CD14-positive monocyte (primary cell): ENCODE measurements at regions not wholly inside any gene's neighbourhood (a gene's known extent, or its start where the extent isn't known, plus 50 kb on each side); places are given as distances from the start of the nearest gene placed in this dataset.

Source experiments
- DNase-seq, 3 donors: peaks; one replicate each; pipeline ENCODE4 v3.0.0-alpha.2; 2011 to 2022
- H2AFZ ChIP-seq: 2 replicates; pipeline ENCODE4 v1.6.0; 2012; ENCODE audit warnings: mild to moderate bottlenecking, low read depth, low read length, inconsistent platforms; ENCODE audit not compliant: insufficient read depth, poor library complexity, severe bottlenecking
- H3K27ac ChIP-seq, 2 donors: 1 replicate in 1 of 2; 2 replicates in 1 of 2; pipeline ENCODE4 v1.5.1; 2012 to 2013; ENCODE audit warnings: low read length in 2 of 2, control low read depth in 1 of 2, inconsistent platforms in 1 of 2, low read depth in 1 of 2, mild to moderate bottlenecking in 1 of 2
- H3K27me3 ChIP-seq, 2 donors: one replicate each; pipeline versions ENCODE4 v1.6.0 to v1.6.1; 2011 to 2013; ENCODE audit warnings: low read length in 2 of 2; ENCODE audit not compliant: control insufficient read depth in 2 of 2, insufficient read depth in 2 of 2
- H3K36me3 ChIP-seq, 2 donors: replicated peaks in 1 of 2; 1 replicate in 1 of 2; 2 replicates in 1 of 2; pipeline versions ENCODE4 v1.5.1 to v1.6.1; 2012 to 2013; ENCODE audit warnings: low read length in 2 of 2, control low read depth in 1 of 2, inconsistent platforms in 1 of 2, mild to moderate bottlenecking in 1 of 2; ENCODE audit not compliant: insufficient read depth in 2 of 2, control insufficient read depth in 1 of 2
- H3K4me1 ChIP-seq, 2 donors: 1 replicate in 1 of 2; 2 replicates in 1 of 2; pipeline versions ENCODE4 v1.5.1 to v1.6.1; 2012 to 2013; ENCODE audit warnings: low read length in 2 of 2, control low read depth in 1 of 2, inconsistent platforms in 1 of 2, mild to moderate bottlenecking in 1 of 2, moderate library complexity in 1 of 2; ENCODE audit not compliant: insufficient read depth in 2 of 2, control insufficient read depth in 1 of 2
- H3K4me2 ChIP-seq: replicated peaks from 2 replicates; pipeline ENCODE3; 2012; ENCODE audit warnings: low read length, moderate library complexity, mild to moderate bottlenecking; ENCODE audit not compliant: poor library complexity, severe bottlenecking; ENCODE audit errors: extremely low read depth
- H3K4me3 ChIP-seq, 3 experiments: fragments of 200-600 bp in 1 of 3; sonication (generic) in 1 of 3; replicated peaks in 1 of 3; 1 replicate in 2 of 3; 2 replicates in 1 of 3; pipeline ENCODE4 v1.5.1; 2011 to 2013; ENCODE audit warnings: low read length in 3 of 3, mild to moderate bottlenecking in 3 of 3, control low read depth in 2 of 3, low read depth in 2 of 3, inconsistent platforms in 1 of 3, moderate library complexity in 1 of 3
- H3K79me2 ChIP-seq: 2 replicates; pipeline ENCODE4 v1.6.0; 2012; ENCODE audit warnings: mild to moderate bottlenecking, control low read depth, inconsistent platforms, low read length, moderate library complexity; ENCODE audit not compliant: insufficient read depth
- H3K9ac ChIP-seq: 2 replicates; pipeline ENCODE4 v1.6.0; 2017; ENCODE audit warnings: low read length, mild to moderate bottlenecking; ENCODE audit not compliant: insufficient read depth, poor library complexity, severe bottlenecking
- H3K9me3 ChIP-seq, 2 donors: replicated peaks in 1 of 2; 1 replicate in 1 of 2; 2 replicates in 1 of 2; pipeline versions ENCODE4 v1.5.1 to v1.6.1; 2012 to 2013; ENCODE audit warnings: low read length in 2 of 2, control low read depth in 1 of 2; ENCODE audit not compliant: control insufficient read depth in 1 of 2, insufficient read depth in 1 of 2
- H4K20me1 ChIP-seq: 2 replicates; pipeline ENCODE4 v1.6.0; 2012; ENCODE audit warnings: mild to moderate bottlenecking, low read length, control low read depth, moderate library complexity; ENCODE audit not compliant: insufficient read depth
- H3K27ac Mint-ChIP-seq, 7 donors: one replicate each; pipeline ENCODE4 v1.8.0; 2020; ENCODE audit warnings: mild to moderate bottlenecking in 7 of 7, mixed read lengths in 7 of 7, moderate library complexity in 6 of 7, inconsistent platforms in 2 of 7
- H3K27me3 Mint-ChIP-seq, 3 donors: one replicate each; pipeline ENCODE4 v1.8.0; 2021 to 2022; ENCODE audit warnings: low read depth in 3 of 3, mild to moderate bottlenecking in 3 of 3, mixed read lengths in 3 of 3, moderate library complexity in 3 of 3, inconsistent platforms in 1 of 3
- H3K36me3 Mint-ChIP-seq, 2 donors: one replicate each; pipeline ENCODE4 v1.8.0; 2020; ENCODE audit warnings: mixed read lengths in 2 of 2, inconsistent platforms in 1 of 2, mild to moderate bottlenecking in 1 of 2
- H3K4me1 Mint-ChIP-seq: one replicate; pipeline ENCODE4 v1.8.0; 2020; ENCODE audit warnings: mild to moderate bottlenecking, mixed read lengths
- H3K4me3 Mint-ChIP-seq, 2 donors: one replicate each; pipeline ENCODE4 v1.8.0; 2020; ENCODE audit warnings: mild to moderate bottlenecking in 2 of 2, mixed read lengths in 2 of 2, moderate library complexity in 1 of 2
- H3K9me3 Mint-ChIP-seq, 7 donors: one replicate each; pipeline ENCODE4 v1.8.0; 2020 to 2022; ENCODE audit warnings: mixed read lengths in 7 of 7, mild to moderate bottlenecking in 6 of 7, moderate library complexity in 6 of 7, inconsistent platforms in 2 of 7
- WGBS: methylation state at CpG from one replicate; pipeline ENCODE4 v1.1.5; 2013; ENCODE audit warnings: missing lambda C conversion rate; ENCODE audit not compliant: insufficient coverage; 5-methylcytosine and 5-hydroxymethylcytosine counted together
- intact Hi-C, 2 donors: fragments of 100-400 bp; cut with micrococcal nuclease; formaldehyde crosslinking; loops; one replicate each; pipeline versions ENCODE4 v1.15.0 to v1.15.1; 2023
- TF ChIP-seq, protein P1 (sequence below): fragments of 200-600 bp; IDR thresholded peaks from one replicate; pipeline ENCODE4 v1.8.0; 2022; ENCODE audit warnings: antibody characterized with exemption, mild to moderate bottlenecking

DNA sequence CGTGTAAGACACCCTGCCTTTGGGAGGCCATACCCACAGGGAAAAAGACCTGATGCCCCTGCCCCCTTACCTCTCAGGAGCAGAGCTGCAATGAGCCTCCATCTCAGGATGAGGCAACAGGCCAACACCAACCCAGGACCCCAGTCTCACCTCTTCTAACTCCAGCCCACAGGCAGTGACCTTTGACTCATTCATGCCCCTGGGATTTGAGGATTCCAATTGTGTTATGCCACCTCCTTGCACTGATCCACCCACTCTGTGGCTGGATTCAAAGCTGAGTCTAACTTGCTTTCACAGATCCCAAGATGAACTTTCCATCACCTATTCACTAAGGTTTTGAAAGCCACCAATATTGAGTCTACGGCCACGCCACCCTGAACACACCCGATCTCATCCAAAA is 64.7 kb downstream of the MINAR1 start:
- Mint-ChIP-seq H3K4me3 (no peak overlapping the region), H3K27ac (no peak overlapping the region), H3K27me3 (peaks cover 3 to 6% (median 3%) of the 10 kb centered on the region in 3 donors), H3K4me1 (no peaks in the 10 kb centered on the region), H3K36me3 (no peaks in the 10 kb centered on the region), H3K9me3 (peaks cover 0 to 2% (median 0%) of the 10 kb centered on the region in 7 donors)
- WGBS: 96% methylated on average over 4 of the region's 4 CpGs
- intact Hi-C loops: no loop called here
- Histone ChIP-seq H3K27me3 (peaks cover 0 to 3% of the 10 kb centered on the region in 2 donors), H3K27ac (no peak overlapping the region), H3K79me2 (no peaks in the 10 kb centered on the region), H3K4me1 (no peaks in the 10 kb centered on the region), H4K20me1 (no peaks in the 10 kb centered on the region), H3K4me2 (no peak overlapping the region), H3K9me3 (no peaks in the 10 kb centered on the region), H3K36me3 (no peaks in the 10 kb centered on the region), H2AFZ (no peak overlapping the region), H3K4me3 (no peak overlapping the region), H3K9ac (no peak overlapping the region)
- TF ChIP-seq, protein P1, sequence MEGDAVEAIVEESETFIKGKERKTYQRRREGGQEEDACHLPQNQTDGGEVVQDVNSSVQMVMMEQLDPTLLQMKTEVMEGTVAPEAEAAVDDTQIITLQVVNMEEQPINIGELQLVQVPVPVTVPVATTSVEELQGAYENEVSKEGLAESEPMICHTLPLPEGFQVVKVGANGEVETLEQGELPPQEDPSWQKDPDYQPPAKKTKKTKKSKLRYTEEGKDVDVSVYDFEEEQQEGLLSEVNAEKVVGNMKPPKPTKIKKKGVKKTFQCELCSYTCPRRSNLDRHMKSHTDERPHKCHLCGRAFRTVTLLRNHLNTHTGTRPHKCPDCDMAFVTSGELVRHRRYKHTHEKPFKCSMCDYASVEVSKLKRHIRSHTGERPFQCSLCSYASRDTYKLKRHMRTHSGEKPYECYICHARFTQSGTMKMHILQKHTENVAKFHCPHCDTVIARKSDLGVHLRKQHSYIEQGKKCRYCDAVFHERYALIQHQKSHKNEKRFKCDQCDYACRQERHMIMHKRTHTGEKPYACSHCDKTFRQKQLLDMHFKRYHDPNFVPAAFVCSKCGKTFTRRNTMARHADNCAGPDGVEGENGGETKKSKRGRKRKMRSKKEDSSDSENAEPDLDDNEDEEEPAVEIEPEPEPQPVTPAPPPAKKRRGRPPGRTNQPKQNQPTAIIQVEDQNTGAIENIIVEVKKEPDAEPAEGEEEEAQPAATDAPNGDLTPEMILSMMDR: no peak
- no peak for DNase-seq

DNA sequence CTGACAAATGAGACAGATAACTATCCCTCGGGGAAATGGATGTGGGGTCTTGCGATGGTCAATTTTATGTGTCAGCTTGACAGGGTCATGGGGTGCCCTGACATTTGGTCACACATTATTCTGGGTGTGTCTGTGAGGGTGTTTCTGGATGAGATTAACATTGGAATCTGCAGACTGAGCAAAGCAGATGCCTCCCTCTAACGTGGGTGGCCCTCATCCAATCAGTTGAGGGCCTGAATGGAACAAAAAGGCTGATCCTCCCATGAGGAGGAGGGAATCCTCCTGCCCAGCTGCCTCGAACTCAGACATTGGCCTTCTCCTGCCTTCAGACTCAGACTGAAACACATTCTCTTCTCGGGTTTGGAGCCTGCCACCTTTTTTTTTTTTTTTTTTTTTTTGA is 69.0 kb downstream of the MINAR1 start:
- H3K27ac Mint-ChIP-seq: no peak overlapping the region
- Histone ChIP-seq H3K9me3 (no peaks in the 10 kb centered on the region), H4K20me1 (no peaks in the 10 kb centered on the region), H2AFZ (no peak overlapping the region), H3K27me3 (peaks cover 0 to 3% of the 10 kb centered on the region in 2 donors), H3K4me2 (no peak overlapping the region), H3K4me3 (no peak overlapping the region), H3K27ac (no peak overlapping the region), H3K9ac (no peak overlapping the region), H3K36me3 (no peaks in the 10 kb centered on the region), H3K4me1 (no peaks in the 10 kb centered on the region), H3K79me2 (no peaks in the 10 kb centered on the region)
- TF ChIP-seq, protein P1: no peak
- WGBS: 95% methylated on average over 4 of the region's 5 CpGs
- peaks cover 2 to 3% (median 3%) of the 10 kb centered on the region in 3 donors for H3K27me3 Mint-ChIP-seq
- intact Hi-C loops: no loop called here
- H3K9me3 Mint-ChIP-seq: no peaks in the 10 kb centered on the region
- no peak overlapping the region for H3K4me3 Mint-ChIP-seq
- DNase-seq: no peak
- no peaks in the 10 kb centered on the region for H3K36me3 Mint-ChIP-seq
- H3K4me1 Mint-ChIP-seq: no peaks in the 10 kb centered on the region
